ENCODE measurements at regions not wholly inside any gene's neighbourhood (a gene's known extent, or its start where the extent isn't known, plus 50 kb on each side); places are given as distances from the start of the nearest gene placed in this dataset.

GRCh38 chr5:19208397-19208796, 779.6 kb downstream of the CDH18 start:
- Histone ChIP-seq H3K27ac (ENCODE audit: extremely low read depth, low read depth, low read length) (no peak overlapping the region), H3K4me3 (no peak overlapping the region), H4K20me1 (replicated peaks; ENCODE audit: control insufficient read depth, insufficient read depth, low read length) (no peaks in the 10 kb centered on the region), H3K9ac (ENCODE audit: insufficient read depth in 1 of 2, low read depth in 2 of 2, low read length in 2 of 2) (no peak overlapping the region), H2AFZ (ENCODE audit: low read depth, low read length) (no peak overlapping the region), H3K9me3 (replicated peaks; ENCODE audit: control insufficient read depth, insufficient read depth, low read depth, low read length) (no peaks in the 10 kb centered on the region), H3K4me1 (replicated peaks in 1 of 2; ENCODE audit: control insufficient read depth in 2 of 2, insufficient read depth in 2 of 2, low read length in 2 of 2) (no peaks in the 10 kb centered on the region), H3K79me2 (ENCODE audit: control insufficient read depth, insufficient read depth, low read length) (no peaks in the 10 kb centered on the region), H3K36me3 (ENCODE audit: control insufficient read depth, insufficient read depth, low read length) (no peaks in the 10 kb centered on the region), H3K9me1 (ENCODE audit: control insufficient read depth, insufficient read depth, low read length) (no peaks in the 10 kb centered on the region), H3K4me2 (ENCODE audit: insufficient read depth, low read length) (no peak overlapping the region), H3K27me3 (ENCODE audit: control insufficient read depth in 2 of 2, insufficient read depth in 2 of 2, low read length in 2 of 2) (no peaks in the 10 kb centered on the region)
- no peak for TF ChIP-seq KAT2B (IDR thresholded peaks at IDR 0.05; ENCODE audit: low read depth, low read length)
- TF ChIP-seq DIDO1 (tag; IDR thresholded peaks at IDR 0.05; ENCODE audit: low read depth) = no peak
- TF ChIP-seq CBX5 (IDR thresholded peaks at IDR 0.05; ENCODE audit: borderline replicate concordance, low read depth) = no peak
- ChIA-PET CTCF (ENCODE audit: low intra/inter-chr PET ratio) (no interaction called here), POLR2A (interaction anchor here (0.6 kb wide), 1 partner anchor 138 kb away, joined by 3 read pairs; no protein-coding TSS in a partner anchor)
- in situ Hi-C loops (cut with MboI) (no loop called here), intact Hi-C loops (cut with micrococcal nuclease) (no loop called here)
- WGBS (ENCODE audit: insufficient coverage, low coverage, missing lambda C conversion rate) = 3% methylated on average over 4 of the region's 4 CpGs
- no TSS peak for BruUV-seq (replicated peaks)
- ATAC-seq (no peak), FAIRE-seq (no peak), DNase-seq (ENCODE audit: extremely low read depth in 1 of 4, low spot score in 3 of 4) (no peak)

- POLR2A ChIA-PET = no interaction called here
- BruUV-seq (replicated peaks) = no TSS peak
- TF ChIP-seq ZFPM2 (CRISPR knock-in tag; IDR thresholded peaks at IDR 0.05) (no peak), ZNF512 (tag; IDR thresholded peaks at IDR 0.05) (no peak), SAP30 (IDR thresholded peaks at IDR 0.05; ENCODE audit: borderline replicate concordance, insufficient read depth, low read depth, low read length, poor library complexity, severe bottlenecking) (no peak), TAF15 (IDR thresholded peaks at IDR 0.05; ENCODE audit: low read depth, low read length) (no peak), NCOA2 (IDR thresholded peaks at IDR 0.05; ENCODE audit: partially characterized antibody in 2 of 2) (no peak), XRCC3 (IDR thresholded peaks at IDR 0.05) (no peak), TRIM24 (IDR thresholded peaks at IDR 0.05) (no peak), SMARCA4 (IDR thresholded peaks at IDR 0.05) (no peak), HES1 (IDR thresholded peaks at IDR 0.05; ENCODE audit: low read depth) (no peak), MAZ (CRISPR knock-in tag; conservative IDR thresholded peaks at IDR 0.05 in 1 of 2, IDR thresholded peaks at IDR 0.05 in 1 of 2) (no peak), RFX7 (CRISPR knock-in tag; IDR thresholded peaks at IDR 0.05) (no peak), ZBTB26 (CRISPR knock-in tag; IDR thresholded peaks at IDR 0.05) (no peak)
Measured at GRCh38 chr5:19210886-19211285, 777.1 kb downstream of the CDH18 start.

More at GRCh38 chr5:19210886-19211285, 777.1 kb downstream of the CDH18 start:
- DNase-seq (ENCODE audit: extremely low read depth in 1 of 4, low spot score in 3 of 4) (no peak), FAIRE-seq (no peak), ATAC-seq (no peak)
- CTCF ChIA-PET (ENCODE audit: low intra/inter-chr PET ratio) = no interaction called here
- H3K27ac ChIP-seq (ENCODE audit: extremely low read depth, low read depth, low read length) = no peak overlapping the region
- no peak overlapping the region for H3K4me2 ChIP-seq (ENCODE audit: insufficient read depth, low read length)
- no peak overlapping the region for H3K9ac ChIP-seq (ENCODE audit: insufficient read depth in 1 of 2, low read depth in 2 of 2, low read length in 2 of 2)
- no peaks in the 10 kb centered on the region for H3K36me3 ChIP-seq (ENCODE audit: control insufficient read depth, insufficient read depth, low read length)
- in situ Hi-C loops (cut with MboI) = no loop called here
- no peaks in the 10 kb centered on the region for H3K9me1 ChIP-seq (ENCODE audit: control insufficient read depth, insufficient read depth, low read length)
- WGBS (ENCODE audit: insufficient coverage, low coverage, missing lambda C conversion rate) = 6% methylated on average over 1 of the region's 1 CpG
- no peak overlapping the region for H3K4me3 ChIP-seq
- H4K20me1 ChIP-seq (replicated peaks; ENCODE audit: control insufficient read depth, insufficient read depth, low read length) = no peaks in the 10 kb centered on the region
- no peaks in the 10 kb centered on the region for H3K4me1 ChIP-seq (replicated peaks in 1 of 2; ENCODE audit: control insufficient read depth in 2 of 2, insufficient read depth in 2 of 2, low read length in 2 of 2)
- H3K79me2 ChIP-seq (ENCODE audit: control insufficient read depth, insufficient read depth, low read length) = no peaks in the 10 kb centered on the region
- no peaks in the 10 kb centered on the region for H3K9me3 ChIP-seq (replicated peaks; ENCODE audit: control insufficient read depth, insufficient read depth, low read depth, low read length)
- no peak overlapping the region for H2AFZ ChIP-seq (ENCODE audit: low read depth, low read length)
- no peaks in the 10 kb centered on the region for H3K27me3 ChIP-seq (ENCODE audit: control insufficient read depth in 2 of 2, insufficient read depth in 2 of 2, low read length in 2 of 2)
- intact Hi-C loops (cut with micrococcal nuclease) = no loop called here
